ENCODE measurements at regions not wholly inside any gene's neighbourhood (a gene's known extent, or its start where the extent isn't known, plus 50 kb on each side); places are given as distances from the start of the nearest gene placed in this dataset.

DNA sequence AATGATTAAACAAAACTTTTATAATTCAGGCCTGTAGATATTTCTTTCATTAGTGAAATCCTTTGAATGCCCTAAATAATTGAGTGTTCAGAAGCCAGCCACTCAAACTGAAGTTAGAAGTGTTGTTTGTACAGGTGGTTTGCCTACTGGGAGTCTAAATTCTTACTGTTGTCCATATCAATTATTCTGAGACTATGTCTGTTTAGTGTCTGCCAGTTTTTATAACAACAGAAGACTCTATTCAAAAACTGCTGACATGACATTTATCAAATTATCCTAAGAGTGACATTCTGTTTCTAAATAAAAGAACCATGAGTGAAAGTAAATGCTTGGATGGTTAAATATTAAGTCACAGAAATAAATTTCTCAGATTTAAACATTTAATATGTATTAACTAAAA is 375.1 kb downstream of the FAT4 start:
- DNase-seq (ENCODE audit: low spot score), result no peak

DNA sequence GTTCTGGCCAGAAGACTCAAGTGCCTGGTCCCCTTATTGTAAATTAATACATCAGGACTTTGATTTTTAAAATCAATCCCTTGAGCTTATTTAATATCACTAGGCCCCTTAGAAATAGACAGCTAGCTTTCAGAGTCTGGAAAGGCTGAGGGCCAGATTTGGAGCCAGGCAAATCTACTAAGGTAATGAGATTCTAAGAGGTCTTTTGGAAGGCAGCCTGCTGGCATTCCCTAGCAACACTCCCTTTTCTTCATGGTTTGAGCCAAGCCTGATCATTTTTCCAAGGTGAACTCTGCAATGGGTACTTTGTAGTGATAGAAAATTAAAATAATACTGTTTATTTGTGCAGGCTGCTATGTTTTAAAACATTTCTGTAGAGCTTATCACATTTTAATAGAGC is 378.5 kb downstream of the FAT4 start:
- DNase-seq (ENCODE audit: low spot score), result no peak

DNA sequence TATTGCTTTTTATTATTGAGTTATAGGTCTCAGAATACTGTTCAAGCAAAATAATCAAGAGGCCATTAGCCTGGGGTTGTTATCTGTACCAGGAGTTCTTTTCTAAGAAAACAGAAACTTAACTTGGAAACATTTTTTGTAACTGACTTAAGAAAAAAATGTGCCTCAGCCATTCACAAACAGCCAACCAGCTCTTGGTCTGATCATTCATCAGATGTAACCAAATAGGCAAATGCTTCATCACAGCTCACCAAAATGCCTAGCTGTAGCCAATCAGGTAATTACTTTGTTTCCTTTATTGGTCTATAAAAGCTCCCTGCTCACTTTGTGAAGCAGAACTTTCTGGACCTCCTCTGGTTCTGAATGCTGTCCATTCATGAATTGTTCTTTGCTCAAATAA is 387.7 kb downstream of the FAT4 start:
- DNase-seq (ENCODE audit: low spot score), result no peak

DNA sequence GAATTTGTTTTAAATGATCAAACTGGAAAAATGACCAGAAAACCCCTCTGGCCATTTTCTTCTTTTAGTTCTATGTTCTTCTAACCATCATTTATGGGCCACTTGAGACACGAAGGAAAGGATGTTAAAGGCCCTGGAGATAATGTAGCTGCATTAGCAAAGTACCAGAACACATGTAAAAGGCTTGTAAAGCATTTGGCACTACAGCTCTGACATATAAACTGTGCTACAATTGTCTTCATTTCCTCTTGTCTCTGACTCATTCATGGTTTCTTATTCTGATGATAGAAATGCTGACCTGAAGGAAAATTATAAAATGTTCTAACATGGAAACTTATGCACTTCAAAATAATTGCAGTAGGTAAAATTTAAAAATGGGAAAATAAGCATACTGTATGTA is 388.7 kb downstream of the FAT4 start:
- DNase-seq (ENCODE audit: low spot score), result no peak

DNA sequence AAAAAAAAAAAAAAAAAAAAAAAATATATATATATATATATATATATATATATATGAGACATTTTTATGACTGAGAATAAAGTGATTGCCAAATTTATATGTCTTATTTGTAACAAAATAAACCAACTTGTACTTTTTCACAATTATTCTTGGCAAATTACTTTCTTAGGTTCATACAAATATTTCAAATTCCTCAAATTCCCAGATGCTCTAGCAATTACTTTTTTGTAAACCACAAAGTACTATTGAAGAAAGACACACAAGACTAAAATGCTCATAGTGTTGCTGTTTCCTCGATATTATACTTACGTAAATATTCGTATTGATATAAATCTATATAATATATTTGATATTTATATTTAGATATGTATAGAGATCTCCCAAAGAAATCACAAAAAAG is 390.0 kb downstream of the FAT4 start:
- DNase-seq (ENCODE audit: low spot score), result no peak

DNA sequence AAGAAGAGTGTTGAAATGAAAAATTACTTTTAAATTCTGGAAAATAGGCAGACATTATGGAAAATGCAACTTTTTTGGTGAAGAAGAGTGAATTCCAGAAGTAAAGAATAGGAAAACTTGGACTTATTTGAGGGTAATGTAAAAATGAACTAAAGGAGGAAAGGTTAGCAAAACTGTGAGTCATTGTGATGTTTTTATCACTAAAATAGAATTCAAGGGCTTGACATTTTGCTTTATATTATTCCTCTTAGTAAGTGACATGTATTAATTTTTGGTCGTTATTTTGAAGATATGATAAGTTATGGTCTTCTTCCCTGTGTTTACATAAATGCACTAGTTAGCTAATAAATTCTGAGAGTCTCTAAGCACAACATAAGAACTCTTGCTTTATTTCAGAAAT is 390.9 kb downstream of the FAT4 start:
- DNase-seq (ENCODE audit: low spot score), result no peak

DNA sequence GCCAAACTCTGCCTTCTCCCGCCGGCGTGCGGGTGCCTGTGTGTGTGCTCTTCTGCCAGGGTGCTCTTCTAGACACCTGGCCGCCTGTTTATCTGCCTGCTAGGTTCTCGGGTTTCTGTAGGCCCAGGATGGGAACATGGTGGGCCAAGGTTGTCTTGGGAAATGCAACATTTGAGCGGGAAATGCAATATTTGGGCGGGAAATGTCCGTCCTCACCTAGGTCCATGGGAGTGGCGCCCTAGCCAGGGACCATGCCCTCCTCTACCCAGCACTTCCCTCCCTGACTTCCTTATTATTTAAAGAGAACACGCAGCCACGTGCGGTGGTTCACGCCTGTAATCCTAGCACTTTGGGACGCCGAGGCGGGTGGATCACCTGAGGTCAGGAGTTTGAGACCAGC is 392.6 kb downstream of the FAT4 start:
- DNase-seq (ENCODE audit: low spot score), result no peak

DNA sequence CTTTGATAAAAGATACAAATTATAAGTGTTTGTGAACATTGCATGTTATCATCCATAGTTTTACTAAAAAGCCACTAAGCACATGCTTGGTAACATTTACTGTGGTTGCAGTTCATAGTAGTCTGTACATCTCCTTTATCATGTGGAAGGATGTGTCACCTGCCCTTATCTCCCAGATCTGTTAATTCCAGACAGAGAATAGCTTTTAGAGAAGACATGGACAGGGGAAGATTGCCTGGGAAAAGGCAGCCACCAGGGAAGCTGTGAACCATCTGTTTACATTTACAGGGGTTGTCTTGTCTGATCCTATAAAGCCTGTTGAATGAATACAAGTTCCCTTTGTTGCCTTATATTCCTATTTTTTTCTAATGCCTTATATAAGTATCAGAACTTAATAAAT is 396.0 kb downstream of the FAT4 start:
- no peak for DNase-seq (ENCODE audit: low spot score)

DNA sequence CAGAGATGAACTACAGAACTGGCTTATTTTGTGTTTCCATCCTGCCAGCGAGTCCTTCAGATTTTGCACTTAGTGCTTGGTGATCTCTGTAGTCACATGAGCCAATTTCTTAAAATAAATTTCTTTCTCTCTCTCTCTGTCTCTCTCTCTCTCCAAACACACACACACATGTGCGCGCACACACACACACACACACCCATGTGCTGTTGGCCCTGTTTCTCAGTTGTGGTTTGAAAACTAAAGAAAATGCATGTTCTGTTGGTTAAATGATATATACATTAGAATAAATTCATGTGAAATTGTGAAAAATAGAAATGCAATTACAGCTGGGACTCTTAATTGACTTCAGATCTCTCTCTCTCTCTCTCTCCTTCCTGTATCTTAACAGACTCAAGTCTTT is 399.3 kb downstream of the FAT4 start:
- no peak for DNase-seq (ENCODE audit: low spot score)

DNA sequence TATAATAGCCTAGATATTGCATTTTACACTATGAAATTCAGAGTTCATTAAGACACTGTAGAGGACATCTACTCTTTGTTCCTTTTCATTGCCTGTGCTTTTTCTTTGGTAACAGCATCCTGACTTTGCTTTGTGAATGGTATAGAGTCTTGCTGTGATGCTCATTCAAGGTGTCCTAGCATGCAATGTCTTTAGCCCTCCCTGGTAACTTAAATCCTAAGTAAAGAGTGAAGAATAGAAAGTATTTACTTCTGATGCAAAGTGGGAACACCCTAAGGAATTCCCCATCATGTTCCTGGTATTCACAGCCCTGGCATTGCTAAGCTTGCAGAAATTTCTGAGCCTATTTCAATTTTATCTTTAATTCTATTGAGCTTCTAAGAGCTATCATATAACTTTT is 400.1 kb downstream of the FAT4 start:
- no peak for DNase-seq (ENCODE audit: low spot score)

DNA sequence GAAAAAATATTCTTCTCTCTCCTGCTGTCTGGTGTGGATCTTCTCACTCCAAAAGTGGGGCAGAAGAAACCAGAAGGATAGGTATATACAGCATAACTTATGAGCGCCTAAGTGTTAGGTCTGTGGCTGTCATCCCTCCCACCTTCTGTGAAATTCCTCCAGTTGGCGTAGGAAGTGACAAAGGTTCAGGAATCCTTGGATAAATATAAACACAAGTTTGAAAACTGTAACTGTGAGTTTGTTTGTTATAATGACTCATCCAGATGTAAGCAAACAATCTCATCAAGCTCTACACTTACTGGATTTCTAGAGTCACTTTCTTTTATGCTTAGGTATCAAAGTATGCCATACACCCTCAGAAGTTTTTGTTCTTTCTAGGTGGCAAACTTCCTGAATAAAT is 405.2 kb downstream of the FAT4 start:
- DNase-seq (ENCODE audit: low spot score), result no peak

DNA sequence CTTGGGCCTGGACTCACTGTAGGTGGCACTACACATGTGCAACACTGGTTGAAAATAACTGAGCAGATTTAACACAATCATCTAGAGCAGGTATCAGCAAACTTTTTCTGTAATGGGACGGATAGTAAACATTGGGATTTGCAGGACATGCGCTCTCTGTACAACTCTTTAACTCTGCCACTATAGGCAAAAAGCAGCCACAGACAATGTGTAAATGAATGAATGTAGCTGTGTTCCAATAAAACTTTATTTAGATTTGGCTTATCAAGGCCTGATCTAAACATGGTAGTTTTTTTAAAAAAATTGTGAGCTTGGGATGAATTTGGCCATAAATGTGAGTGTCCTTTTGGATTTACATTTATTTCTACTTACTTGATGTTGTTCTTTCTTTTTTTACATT is 407.3 kb downstream of the FAT4 start:
- DNase-seq (ENCODE audit: low spot score), result no peak

DNA sequence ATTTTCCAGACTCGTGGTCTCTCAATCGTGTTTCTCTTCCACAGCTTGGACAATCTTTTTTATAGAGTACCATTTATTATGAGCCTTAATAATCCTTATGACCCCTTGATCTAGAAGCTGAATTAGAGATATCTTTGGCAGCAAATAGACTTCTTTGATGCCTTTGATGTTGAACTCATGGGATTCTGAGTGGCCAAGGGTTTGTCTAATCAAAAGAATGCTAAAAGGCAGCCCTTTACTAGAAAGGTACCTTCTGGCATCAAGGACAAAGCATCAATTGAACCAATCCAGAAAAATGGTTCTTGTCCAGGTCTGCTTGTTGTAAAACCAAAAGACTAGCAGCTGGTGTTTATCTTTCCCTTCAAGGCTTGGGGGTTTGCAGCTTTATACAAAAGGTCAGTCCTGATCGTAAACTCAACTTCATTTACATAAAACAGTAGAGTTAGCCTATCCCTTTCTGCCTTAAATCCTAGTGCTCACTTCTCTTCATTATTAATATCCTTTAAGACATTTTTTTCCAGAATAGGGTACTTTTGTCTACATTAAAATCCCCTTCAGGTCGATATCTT is 411.3 kb downstream of the FAT4 start:
- DNase-seq (ENCODE audit: low spot score), result no peak

DNA sequence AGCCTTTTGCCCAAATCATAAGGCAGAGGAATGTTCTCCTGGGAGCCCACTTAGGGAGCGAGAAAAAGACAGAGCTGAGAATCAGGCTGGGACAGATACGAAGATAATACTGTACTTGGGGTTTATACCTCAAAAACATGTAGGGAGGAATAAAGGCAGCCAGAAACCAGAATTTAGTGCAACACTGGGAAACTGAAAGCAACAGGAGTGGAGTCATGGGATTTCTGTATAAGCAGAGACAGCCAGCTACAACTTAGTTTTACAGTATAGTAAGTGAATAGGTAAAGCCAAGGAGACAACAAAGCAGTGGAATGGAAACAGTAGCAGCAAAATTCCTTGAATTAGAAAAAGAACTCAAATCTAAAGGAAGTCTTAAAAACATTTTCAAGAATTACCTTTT is 413.2 kb downstream of the FAT4 start:
- DNase-seq (ENCODE audit: low spot score), result no peak

DNA sequence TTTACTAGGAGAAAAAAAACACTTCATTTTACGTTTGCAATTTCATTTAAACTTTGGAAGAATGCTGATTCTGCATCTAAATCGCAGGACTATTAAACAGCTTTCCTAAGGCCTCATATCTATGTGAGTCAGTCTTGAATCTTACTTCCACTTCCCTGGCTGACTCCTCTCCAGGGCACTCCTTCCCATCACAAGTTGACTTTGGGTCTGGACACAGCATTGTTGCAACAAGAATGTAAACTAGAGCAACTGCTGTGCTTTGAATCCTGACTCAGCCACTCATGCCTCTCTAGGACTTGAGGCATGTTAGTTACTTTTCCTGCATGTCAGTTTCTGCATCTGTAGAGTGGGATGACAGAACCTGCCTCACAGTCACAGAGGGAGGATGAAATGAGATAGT is 413.8 kb downstream of the FAT4 start:
- DNase-seq (ENCODE audit: low spot score), result no peak

DNA sequence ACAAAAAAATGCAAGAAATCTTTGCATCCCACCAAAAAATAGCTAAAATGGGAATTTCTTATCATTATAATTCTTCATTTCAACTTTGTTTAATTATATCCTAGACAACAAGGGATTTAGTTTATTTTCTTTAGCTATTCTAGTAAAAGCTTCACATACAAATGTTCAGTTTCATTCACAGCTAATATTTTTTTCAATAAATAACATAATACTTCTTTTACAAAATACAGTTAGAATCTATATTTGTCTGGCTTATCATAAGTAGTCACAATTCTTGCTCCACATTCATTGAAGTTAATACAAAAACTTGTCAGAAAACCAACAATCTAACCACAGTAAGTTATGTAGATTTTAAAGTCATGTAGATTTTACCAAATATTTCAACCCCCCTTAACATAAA is 414.4 kb downstream of the FAT4 start:
- DNase-seq (ENCODE audit: low spot score), result no peak

DNA sequence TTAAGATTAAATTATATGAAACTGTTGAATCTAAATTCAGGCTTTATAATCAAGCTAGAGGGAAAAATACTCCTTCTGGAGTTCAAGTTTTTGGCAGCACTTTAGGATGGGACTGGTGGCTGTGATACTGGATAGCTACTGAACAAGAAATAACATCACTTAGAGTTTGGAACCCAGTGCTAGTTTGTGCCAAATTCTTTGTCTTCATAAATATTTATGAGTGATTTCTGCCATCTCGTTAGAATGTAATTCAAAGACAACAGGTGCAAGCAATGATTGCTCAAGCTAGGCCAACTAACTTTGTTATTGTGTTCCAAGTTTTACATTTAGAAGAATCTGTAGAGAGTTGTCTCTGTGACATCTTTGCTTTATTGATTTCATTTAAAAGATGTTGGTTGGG is 417.9 kb downstream of the FAT4 start:
- DNase-seq (ENCODE audit: low spot score), result no peak

DNA sequence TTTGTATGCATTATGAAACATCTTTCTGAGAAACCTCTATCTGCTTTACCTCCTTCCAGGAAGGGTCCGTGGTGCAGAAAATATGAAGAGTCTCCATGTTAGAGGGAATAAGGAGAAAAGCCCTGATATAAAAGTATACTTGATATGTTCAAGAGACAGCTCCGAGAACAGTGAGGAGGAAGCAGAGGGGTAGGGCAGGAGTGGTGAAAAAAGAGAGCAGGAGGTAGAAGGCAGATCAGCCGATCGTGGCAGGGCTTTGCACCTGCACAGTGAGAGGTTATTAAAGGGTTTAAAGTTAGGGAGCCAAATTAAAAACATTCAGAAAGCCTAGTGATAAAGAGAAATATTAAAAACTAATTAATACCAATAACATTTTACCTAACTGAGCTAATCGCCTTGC is 419.7 kb downstream of the FAT4 start:
- DNase-seq (ENCODE audit: low spot score), result no peak

DNA sequence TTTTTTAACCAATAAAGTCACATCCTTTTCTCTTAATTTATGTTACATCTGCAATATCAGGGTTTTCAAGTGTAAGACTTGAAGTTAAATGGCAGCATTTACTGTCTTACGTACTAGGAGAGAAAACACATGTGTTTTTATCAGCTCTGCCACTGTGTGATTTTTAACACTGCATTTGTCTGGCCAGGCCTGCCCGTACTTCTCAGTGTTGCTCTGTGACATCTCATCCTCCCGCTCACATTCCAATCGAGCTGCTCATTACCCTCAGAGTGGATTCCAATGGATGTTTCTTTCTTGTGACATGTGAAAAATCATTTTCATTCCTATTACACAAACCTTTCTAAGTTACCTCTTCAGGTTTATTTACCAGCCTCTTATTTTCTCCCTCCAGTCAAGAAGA is 420.3 kb downstream of the FAT4 start:
- no peak for DNase-seq (ENCODE audit: low spot score)

DNA sequence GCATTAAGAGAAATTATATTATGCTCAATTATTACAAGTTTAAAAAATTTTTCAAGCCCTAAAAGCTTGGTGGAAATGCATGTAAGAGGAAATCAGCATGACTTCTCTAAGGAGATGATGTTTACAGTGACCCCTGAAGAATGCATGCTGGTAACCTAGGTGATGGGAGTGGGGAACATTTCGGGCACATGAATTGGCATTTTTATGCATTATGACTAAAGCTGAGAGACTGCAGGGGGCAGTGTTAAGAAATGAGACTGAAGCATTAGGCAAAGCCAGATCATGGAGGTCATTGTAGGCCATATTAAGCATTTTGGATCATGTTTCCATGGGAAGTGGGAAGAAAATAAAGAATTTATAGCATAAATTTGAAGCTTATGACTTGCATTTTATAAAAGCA is 421.3 kb downstream of the FAT4 start:
- peak; percentile 32 for DNase-seq (ENCODE audit: low spot score)

DNA sequence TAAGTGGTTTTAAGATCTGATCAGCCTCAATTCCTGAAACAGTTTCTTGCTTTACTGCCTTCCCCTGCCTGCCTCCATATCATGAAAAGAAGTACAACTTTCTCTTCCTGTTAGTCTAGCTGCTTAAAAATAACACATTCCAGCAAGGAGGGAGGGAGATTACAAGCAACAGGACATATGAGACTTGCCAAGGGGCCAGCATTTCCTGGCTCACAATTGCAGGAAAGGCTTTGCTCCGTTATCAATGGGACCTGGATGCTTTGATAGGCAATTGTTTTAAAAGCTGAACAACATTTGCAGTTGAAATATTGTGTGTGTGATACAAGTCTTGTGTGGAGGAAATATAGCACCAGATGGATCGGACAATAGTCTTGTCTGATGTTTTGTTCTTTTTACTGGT is 425.0 kb downstream of the FAT4 start:
- no peak for DNase-seq (ENCODE audit: low spot score)

DNA sequence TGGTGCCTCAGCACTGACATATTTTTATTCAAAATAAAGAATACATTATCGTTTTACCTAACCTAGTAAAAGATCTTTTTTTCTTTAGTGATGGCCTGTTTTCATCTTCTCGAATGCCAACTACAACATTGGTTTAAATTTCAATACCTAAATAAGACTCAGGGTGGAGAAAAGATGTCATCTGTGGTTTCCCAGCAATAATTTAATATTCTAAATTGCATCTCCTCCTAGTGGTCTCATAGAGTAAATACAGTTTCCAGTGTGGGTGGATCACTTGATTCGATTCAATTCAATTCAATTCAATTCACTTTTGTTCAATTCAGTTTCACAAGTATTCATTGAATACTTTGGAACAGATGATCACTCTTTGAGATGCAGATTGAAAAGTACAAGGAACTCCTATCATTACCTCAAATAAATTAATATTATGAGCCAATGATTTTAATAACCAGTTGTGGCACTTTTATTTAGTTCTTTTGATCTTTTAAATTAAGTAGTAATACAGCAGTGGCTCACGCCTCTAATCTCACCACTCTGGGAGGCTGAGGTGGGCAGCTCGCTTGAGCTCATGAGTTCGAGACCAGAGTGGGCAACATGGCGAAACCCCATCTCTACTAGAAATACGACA is 427.2 kb downstream of the FAT4 start:
- peak; percentile 42 for DNase-seq (ENCODE audit: low spot score)

DNA sequence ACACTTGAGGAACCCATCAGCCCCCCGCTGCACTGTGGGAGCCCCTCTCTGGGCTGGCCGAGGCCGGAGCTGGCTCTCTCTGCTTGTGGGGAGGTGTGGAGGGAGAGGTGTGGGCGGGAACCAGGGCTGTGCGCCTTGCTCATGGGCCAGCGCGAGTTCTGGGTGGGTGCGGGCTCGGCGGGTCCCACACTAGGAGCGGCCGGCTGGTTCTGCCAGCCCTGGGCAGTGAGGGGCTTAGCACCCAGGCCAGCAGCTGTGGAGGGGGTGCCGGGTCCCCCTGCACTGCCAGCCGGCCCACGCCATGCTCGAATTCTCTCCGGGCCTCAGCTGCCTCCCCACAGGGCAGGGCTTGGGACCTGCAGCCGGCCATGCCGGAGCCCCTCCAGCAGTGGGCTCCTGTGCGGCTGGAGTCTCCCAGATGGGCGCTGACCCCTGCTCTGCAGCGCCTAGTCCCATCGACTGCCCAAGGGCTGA is 430.2 kb downstream of the FAT4 start:
- no peak for DNase-seq (ENCODE audit: low spot score)

DNA sequence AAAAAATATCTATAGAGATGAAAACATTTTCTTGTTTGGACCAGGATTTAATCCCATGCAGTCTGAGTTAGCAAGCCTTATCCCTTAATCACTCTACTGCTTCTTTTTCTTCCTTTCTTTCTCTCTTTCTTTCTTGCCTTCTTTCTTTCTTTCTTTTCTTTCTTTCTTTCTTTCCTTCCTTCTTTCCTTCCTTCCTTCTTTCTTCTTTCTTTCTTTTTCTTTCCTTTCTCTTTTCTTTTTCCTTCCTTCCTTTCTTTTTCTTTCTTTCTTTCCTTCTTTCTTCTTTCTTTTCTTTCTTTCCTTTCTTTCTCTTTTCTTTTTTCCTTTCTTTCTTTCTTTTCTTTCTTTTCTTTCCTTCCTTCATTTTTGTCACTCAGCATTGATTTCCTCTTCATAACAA is 434.6 kb downstream of the FAT4 start:
- DNase-seq (ENCODE audit: low spot score), result no peak

DNA sequence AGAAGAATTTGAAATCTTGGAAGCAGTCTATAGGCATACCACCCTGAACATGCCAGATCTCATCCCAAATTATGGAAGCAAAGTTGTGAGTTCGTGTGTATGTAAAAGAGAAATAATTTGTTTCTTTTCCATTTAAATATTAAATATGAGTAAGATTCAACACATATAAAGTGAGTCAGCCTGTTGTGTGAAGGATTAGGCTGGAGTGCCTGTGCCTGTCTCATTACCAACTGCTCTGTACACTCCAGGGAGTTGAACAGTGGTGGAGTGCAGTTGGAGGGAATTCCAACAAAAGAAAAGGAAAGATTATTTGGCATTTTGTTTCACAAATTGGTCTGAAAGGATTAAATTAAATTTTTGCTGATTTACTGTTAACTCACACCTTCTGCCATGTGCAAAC is 435.6 kb downstream of the FAT4 start:
- no peak for DNase-seq (ENCODE audit: low spot score)
